Breast epithelium (tissue), 3 donors: ENCODE measurements at regions not wholly inside any gene's neighbourhood (a gene's known extent, or its start where the extent isn't known, plus 50 kb on each side); places are given as distances from the start of the nearest gene placed in this dataset.

Source experiments
- CTCF ChIP-seq, 3 donors: fragments of 450-650 bp; IDR thresholded peaks; one replicate each; pipeline ENCODE4 v1.5.1; 2016 to 2017; ENCODE audit warnings: antibody characterized with exemption in 3 of 3, mild to moderate bottlenecking in 3 of 3, moderate library complexity in 3 of 3
- POLR2A ChIP-seq: fragments of 450-650 bp; IDR thresholded peaks from one replicate; pipeline ENCODE4 v1.6.1; 2016; ENCODE audit warnings: antibody characterized with exemption, mild to moderate bottlenecking, moderate library complexity

- no peak for TF ChIP-seq CTCF (IDR thresholded peaks at IDR 0.05)
- no peak for TF ChIP-seq POLR2A
These were observed 135.8 kb upstream of the PLXNC1 start for GRCh38 chr12:94012590-94012989.
